OCI-LY1 (cell line): ENCODE measurements at regions not wholly inside any gene's neighbourhood (a gene's known extent, or its start where the extent isn't known, plus 50 kb on each side); places are given as distances from the start of the nearest gene placed in this dataset.

Experiments used
- H2AFZ ChIP-seq: fragments of 200-600 bp; sonication (generic), shearing (Covaris generic); 2 replicates; pipeline ENCODE4 v1.6.0; 2014; ENCODE audit warnings: antibody characterized with exemption, mild to moderate bottlenecking, low read length
- H3F3A ChIP-seq: fragments of 200-600 bp; sonication (generic), shearing (Covaris generic); 2 replicates; pipeline ENCODE4 v1.6.0; 2014; ENCODE audit warnings: mild to moderate bottlenecking, antibody characterized with exemption, low read length, moderate library complexity; ENCODE audit not compliant: insufficient read depth
- H3K27ac ChIP-seq: fragments of 200-600 bp; sonication (generic); 2 replicates; pipeline ENCODE4 v1.5.1; 2014; ENCODE audit warnings: low read length, mixed run types, mild to moderate bottlenecking, low read depth; ENCODE audit not compliant: poor library complexity, severe bottlenecking
- H3K27me3 ChIP-seq: fragments of 200-600 bp; sonication (generic); 2 replicates; pipeline ENCODE4 v1.6.0; 2014; ENCODE audit warnings: antibody characterized with exemption, mild to moderate bottlenecking, low read length, moderate library complexity; ENCODE audit not compliant: insufficient read depth
- H3K36me3 ChIP-seq: fragments of 200-600 bp; sonication (generic); 2 replicates; pipeline ENCODE4 v1.6.1; 2014; ENCODE audit warnings: mild to moderate bottlenecking, antibody characterized with exemption, low read length, moderate library complexity, mixed read lengths; ENCODE audit not compliant: insufficient read depth
- H3K4me1 ChIP-seq: fragments of 200-600 bp; sonication (generic); 2 replicates; pipeline ENCODE4 v1.5.1; 2014; ENCODE audit warnings: mild to moderate bottlenecking, low read length, moderate library complexity; ENCODE audit not compliant: insufficient read depth, severe bottlenecking
- H3K4me2 ChIP-seq: fragments of 200-600 bp; sonication (generic), shearing (Covaris generic); 2 replicates; pipeline ENCODE4 v1.6.1; 2014; ENCODE audit warnings: low read length
- H3K4me3 ChIP-seq: fragments of 200-600 bp; sonication (generic); 2 replicates; pipeline ENCODE4 v1.5.1; 2014; ENCODE audit warnings: low read length, low read depth, mild to moderate bottlenecking, mixed read lengths; ENCODE audit not compliant: poor library complexity, severe bottlenecking
- H3K79me2 ChIP-seq: fragments of 200-600 bp; shearing (Covaris generic); 2 replicates; pipeline ENCODE4 v1.6.1; 2016; ENCODE audit warnings: mixed run types, low read length, mixed read lengths; ENCODE audit not compliant: insufficient read depth
- H3K9ac ChIP-seq: fragments of 200-600 bp; sonication (generic), shearing (Covaris generic); 2 replicates; pipeline ENCODE4 v1.6.1; 2014; ENCODE audit warnings: mild to moderate bottlenecking, low read length, mixed read lengths
- H3K9me2 ChIP-seq: fragments of 200-600 bp; sonication (generic), shearing (Covaris generic); 2 replicates; pipeline ENCODE4 v1.6.1; 2014; ENCODE audit warnings: low read depth, mild to moderate bottlenecking, low read length, mixed read lengths
- H3K9me3 ChIP-seq: fragments of 200-600 bp; shearing (Covaris generic); 2 replicates; pipeline ENCODE4 v1.6.1; 2014; ENCODE audit warnings: low read length, mixed read lengths
- H4K20me1 ChIP-seq: fragments of 200-600 bp; sonication (generic), shearing (Covaris generic); 2 replicates; pipeline ENCODE4 v1.6.0; 2016; ENCODE audit warnings: mild to moderate bottlenecking, low read length; ENCODE audit not compliant: insufficient read depth
- EZH2 ChIP-seq: fragments of 200-600 bp; sonication (generic), shearing (Covaris generic); IDR thresholded peaks from 2 replicates; pipeline ENCODE4 v1.8.0; 2017; ENCODE audit warnings: borderline replicate concordance, mixed run types, mild to moderate bottlenecking, antibody characterized with exemption, low read length, moderate library complexity, mixed read lengths
- TF ChIP-seq, protein P1 (sequence below): fragments of 200-600 bp; sonication (generic), shearing (Covaris generic); IDR thresholded peaks from 2 replicates; pipeline ENCODE4 v1.5.1; 2017; ENCODE audit warnings: mild to moderate bottlenecking, antibody characterized with exemption, low read length, moderate library complexity, mixed read lengths

DNA sequence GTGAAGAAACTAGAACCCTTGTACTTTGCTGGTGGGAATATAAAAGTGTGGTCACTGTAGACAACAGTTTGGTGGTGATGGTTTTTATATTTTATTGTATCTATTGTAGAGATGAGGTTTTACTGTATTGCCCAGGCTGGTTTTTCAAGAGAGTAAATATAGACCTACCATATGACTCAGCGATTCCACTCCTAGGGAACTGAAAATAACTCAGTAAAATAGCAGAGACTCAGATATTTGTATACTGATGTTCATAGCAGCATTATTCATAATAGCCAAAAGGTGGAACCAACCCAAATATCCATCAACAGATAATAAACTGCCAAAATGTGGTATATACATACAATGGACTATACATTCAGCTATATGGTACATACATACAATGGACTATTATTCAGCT, 68.8 kb upstream of the IL12A start:
- TF ChIP-seq, protein P1, sequence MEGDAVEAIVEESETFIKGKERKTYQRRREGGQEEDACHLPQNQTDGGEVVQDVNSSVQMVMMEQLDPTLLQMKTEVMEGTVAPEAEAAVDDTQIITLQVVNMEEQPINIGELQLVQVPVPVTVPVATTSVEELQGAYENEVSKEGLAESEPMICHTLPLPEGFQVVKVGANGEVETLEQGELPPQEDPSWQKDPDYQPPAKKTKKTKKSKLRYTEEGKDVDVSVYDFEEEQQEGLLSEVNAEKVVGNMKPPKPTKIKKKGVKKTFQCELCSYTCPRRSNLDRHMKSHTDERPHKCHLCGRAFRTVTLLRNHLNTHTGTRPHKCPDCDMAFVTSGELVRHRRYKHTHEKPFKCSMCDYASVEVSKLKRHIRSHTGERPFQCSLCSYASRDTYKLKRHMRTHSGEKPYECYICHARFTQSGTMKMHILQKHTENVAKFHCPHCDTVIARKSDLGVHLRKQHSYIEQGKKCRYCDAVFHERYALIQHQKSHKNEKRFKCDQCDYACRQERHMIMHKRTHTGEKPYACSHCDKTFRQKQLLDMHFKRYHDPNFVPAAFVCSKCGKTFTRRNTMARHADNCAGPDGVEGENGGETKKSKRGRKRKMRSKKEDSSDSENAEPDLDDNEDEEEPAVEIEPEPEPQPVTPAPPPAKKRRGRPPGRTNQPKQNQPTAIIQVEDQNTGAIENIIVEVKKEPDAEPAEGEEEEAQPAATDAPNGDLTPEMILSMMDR = no peak
- no peak for TF ChIP-seq EZH2
- no peaks in the 10 kb centered on the region for H3K27me3 ChIP-seq
- no peaks in the 10 kb centered on the region for H3K9me2 ChIP-seq

DNA sequence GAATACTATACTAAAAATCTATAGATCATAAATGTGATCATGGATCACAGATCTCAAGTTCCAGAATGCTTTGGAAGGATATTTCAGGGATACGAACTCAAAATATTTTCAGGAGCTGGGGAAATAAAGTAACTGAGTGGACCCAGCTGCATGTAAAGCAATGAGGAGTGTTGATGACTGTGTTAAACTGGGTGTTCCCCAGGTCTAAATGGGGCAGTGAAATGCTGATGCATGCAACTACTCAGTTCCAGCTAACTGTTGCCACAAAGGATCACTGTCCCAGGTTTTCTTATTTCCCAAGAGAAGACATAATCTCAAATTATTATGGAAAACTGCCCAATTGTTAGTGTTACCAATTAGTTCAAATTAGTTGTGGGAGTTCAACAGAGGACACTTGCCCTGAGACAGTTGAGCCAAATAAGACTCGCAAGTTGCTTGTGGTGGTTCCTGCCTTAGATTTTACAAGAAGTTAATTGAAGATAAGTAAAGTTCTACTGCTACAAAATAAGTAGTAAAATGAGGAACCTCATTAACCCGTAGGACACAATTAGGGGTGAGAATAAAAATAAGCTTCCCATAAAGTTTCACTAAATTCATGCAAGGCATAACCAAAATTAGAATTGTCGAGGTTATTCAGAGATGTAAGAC, 66.3 kb upstream of the IL12A start:
- no peak overlapping the region for H3K4me2 ChIP-seq
- no peak overlapping the region for H3K27ac ChIP-seq
- no peaks in the 10 kb centered on the region for H3F3A ChIP-seq
- TF ChIP-seq EZH2 = no peak
- TF ChIP-seq, protein P1 = no peak
- H3K4me1 ChIP-seq = no peaks in the 10 kb centered on the region
- H3K4me3 ChIP-seq = no peak overlapping the region
- no peaks in the 10 kb centered on the region for H3K79me2 ChIP-seq
- H2AFZ ChIP-seq = no peak overlapping the region
- H3K9me3 ChIP-seq = no peaks in the 10 kb centered on the region
- H3K9ac ChIP-seq = no peak overlapping the region
- no peaks in the 10 kb centered on the region for H3K9me2 ChIP-seq
- H3K36me3 ChIP-seq = no peaks in the 10 kb centered on the region
- no peaks in the 10 kb centered on the region for H4K20me1 ChIP-seq
- no peaks in the 10 kb centered on the region for H3K27me3 ChIP-seq

More for the DNA sequence above, 68.8 kb upstream of the IL12A start:
- Histone ChIP-seq H3K4me2 (no peak overlapping the region), H3K4me3 (no peak overlapping the region), H3K4me1 (no peaks in the 10 kb centered on the region), H3K9ac (no peak overlapping the region), H3K27ac (no peak overlapping the region), H3K79me2 (no peaks in the 10 kb centered on the region), H4K20me1 (no peaks in the 10 kb centered on the region), H2AFZ (no peak overlapping the region), H3F3A (no peaks in the 10 kb centered on the region), H3K9me3 (no peaks in the 10 kb centered on the region), H3K36me3 (no peaks in the 10 kb centered on the region)

DNA sequence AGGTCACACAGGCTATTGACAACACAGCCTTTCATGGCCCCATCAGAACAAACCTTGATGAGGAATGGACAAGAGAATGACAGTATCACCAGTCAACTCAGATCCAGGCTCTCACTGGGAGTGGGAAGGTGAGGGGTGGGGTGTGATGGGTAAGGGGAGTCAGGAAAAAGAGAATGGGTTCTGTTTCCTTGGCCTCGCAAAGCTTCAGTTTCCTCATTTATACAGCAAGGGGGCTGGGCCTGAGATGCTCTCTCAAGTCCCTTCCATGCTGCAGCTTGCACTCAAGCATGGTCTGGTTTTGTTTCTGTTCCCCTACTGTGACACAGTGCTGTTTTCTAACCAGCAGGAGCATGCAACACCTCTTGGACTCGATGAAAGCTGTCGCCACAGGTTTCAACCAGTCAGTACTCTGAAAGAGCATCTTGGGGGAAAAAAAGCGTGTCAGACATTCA, 65.7 kb upstream of the IL12A start:
- H3K27me3 ChIP-seq = no peaks in the 10 kb centered on the region
- H3K9me2 ChIP-seq = no peaks in the 10 kb centered on the region
- H3F3A ChIP-seq = no peaks in the 10 kb centered on the region
- H2AFZ ChIP-seq = no peak overlapping the region
- H3K4me3 ChIP-seq = no peak overlapping the region
- no peak overlapping the region for H3K27ac ChIP-seq
- no peak for TF ChIP-seq EZH2
- TF ChIP-seq, protein P1 = no peak
- no peak overlapping the region for H3K4me2 ChIP-seq
- H3K9ac ChIP-seq = no peak overlapping the region
- H3K9me3 ChIP-seq = no peaks in the 10 kb centered on the region
- no peaks in the 10 kb centered on the region for H3K79me2 ChIP-seq
- no peaks in the 10 kb centered on the region for H3K4me1 ChIP-seq
- H3K36me3 ChIP-seq = no peaks in the 10 kb centered on the region
- no peaks in the 10 kb centered on the region for H4K20me1 ChIP-seq
